PC-9 (cell line): ENCODE measurements at regions not wholly inside any gene's neighbourhood (a gene's known extent, or its start where the extent isn't known, plus 50 kb on each side); places are given as distances from the start of the nearest gene placed in this dataset.

Source experiments
- BruUV-seq: library from RNA; stranded (reverse); fragments of 400-500 nt; replicated peaks from 2 replicates; lab custom pipeline; 2021; lab: Mats Ljungman, UMichigan
- CTCF ChIA-PET: fragments of 300-600 bp; sonication (Branson Sonifier 250); formaldehyde crosslinking; loops from one replicate; lab custom pipeline; 2022; ENCODE audit warnings: antibody characterized with exemption; lab: Charles Lee
- POLR2A ChIA-PET: fragments of 300-600 bp; sonication (Branson Sonifier 250); formaldehyde crosslinking; loops from one replicate; lab custom pipeline; 2022; ENCODE audit warnings: antibody characterized with exemption; ENCODE audit not compliant: unreplicated experiment; lab: Charles Lee
- DNase-seq, 2 experiments: peaks; one replicate each; pipeline versions ENCODE4 v3.0.0 to v3.0.0-alpha.2; 2015 to 2022; ENCODE audit warnings: mixed read lengths in 1 of 2
- H2AFZ ChIP-seq: fragments of 200-600 bp; sonication (generic); 2 replicates; pipeline ENCODE4 v1.8.1; 2017; ENCODE audit warnings: antibody characterized with exemption
- H3F3A ChIP-seq: fragments of 200-600 bp; sonication (generic); 2 replicates; pipeline ENCODE4 v1.8.1; 2017; ENCODE audit warnings: antibody characterized with exemption, mild to moderate bottlenecking, low read depth; ENCODE audit not compliant: insufficient read depth
- H3K27ac ChIP-seq: fragments of 200-600 bp; sonication (generic); 2 replicates; pipeline ENCODE4 v1.6.1; 2016; ENCODE audit warnings: mixed run types
- H3K27me3 ChIP-seq: fragments of 200-600 bp; sonication (generic); 2 replicates; pipeline ENCODE4 v1.6.1; 2016; ENCODE audit warnings: low read depth, mixed run types; ENCODE audit not compliant: insufficient read depth
- H3K36me3 ChIP-seq: fragments of 200-600 bp; sonication (generic); 2 replicates; pipeline ENCODE4 v1.6.1; 2016; ENCODE audit warnings: low read depth, mixed run types
- H3K4me1 ChIP-seq: fragments of 200-600 bp; sonication (generic); replicated peaks from 2 replicates; pipeline ENCODE4 v1.6.1; 2016; ENCODE audit warnings: mixed run types; ENCODE audit not compliant: insufficient read depth
- H3K4me2 ChIP-seq: fragments of 200-600 bp; sonication (generic); 2 replicates; pipeline ENCODE4 v1.6.1; 2017; ENCODE audit warnings: mixed run types
- H3K4me3 ChIP-seq: fragments of 200-600 bp; sonication (generic); 2 replicates; pipeline ENCODE4 v1.6.1; 2016; ENCODE audit warnings: mixed run types
- H3K79me2 ChIP-seq: fragments of 200-600 bp; sonication (generic); 2 replicates; pipeline ENCODE4 v1.6.1; 2017; ENCODE audit warnings: low read depth, mixed run types
- H3K9me2 ChIP-seq: fragments of 200-600 bp; sonication (generic); 2 replicates; pipeline ENCODE4 v1.8.1; 2017; ENCODE audit warnings: mild to moderate bottlenecking; ENCODE audit not compliant: insufficient read depth
- H3K9me3 ChIP-seq: fragments of 200-600 bp; sonication (generic); 2 replicates; pipeline ENCODE4 v1.8.1; 2016; ENCODE audit warnings: low read depth; ENCODE audit not compliant: insufficient read depth
- H4K20me1 ChIP-seq: fragments of 200-600 bp; sonication (generic); 2 replicates; pipeline ENCODE4 v1.8.1; 2017; ENCODE audit not compliant: insufficient read depth
- CTCF ChIP-seq: fragments of 200-600 bp; sonication (generic); conservative IDR thresholded peaks from 2 replicates; pipeline ENCODE4 v1.6.1; 2017; ENCODE audit warnings: mixed run types, antibody characterized with exemption, mild to moderate bottlenecking, moderate library complexity
- EZH2 ChIP-seq: fragments of 200-600 bp; sonication (generic); IDR thresholded peaks from 2 replicates; pipeline ENCODE4 v1.8.0; 2017; ENCODE audit warnings: antibody characterized with exemption, low read depth
- intact Hi-C: fragments of 100-400 bp; cut with micrococcal nuclease; formaldehyde crosslinking; loops from one replicate; pipeline ENCODE4 v1.10.0; 2022; ENCODE audit not compliant: unreplicated experiment

- Histone ChIP-seq H3K79me2 (no peaks in the 10 kb centered on the region), H3F3A (peaks cover 10% of the 10 kb centered on the region; the same call in 1 of the 2 replicates), H3K9me2 (no peaks in the 10 kb centered on the region), H4K20me1 (no peaks in the 10 kb centered on the region), H3K4me3 (no peak overlapping the region), H3K4me2 (no peak overlapping the region), H3K9me3 (no peaks in the 10 kb centered on the region), H3K4me1 (peaks cover 25% of the 10 kb centered on the region), H3K27me3 (no peaks in the 10 kb centered on the region), H3K36me3 (no peaks in the 10 kb centered on the region), H2AFZ (0 out of 2 replicates have a peak overlapping the region, but pooled peaks have one; percentile 29), H3K27ac (no peak overlapping the region)
- TF ChIP-seq EZH2 (no peak), CTCF (no peak)
- intact Hi-C loops: no loop called here
- ChIA-PET CTCF (interaction anchor here (0.5 kb wide), 1 partner anchor 26 kb away, joined by 4 read pairs; no protein-coding TSS in a partner anchor), POLR2A (no interaction called here)
- BruUV-seq: no TSS peak
- no peak for DNase-seq
Measured at GRCh38 chr1:199813198-199813597, 214.3 kb upstream of the NR5A2 start.

GRCh38 chr1:199815947-199816346 is 211.6 kb upstream of the NR5A2 start:
- Histone ChIP-seq H3K9me2 (no peaks in the 10 kb centered on the region), H3K4me3 (no peak overlapping the region), H3K9me3 (no peaks in the 10 kb centered on the region), H3K79me2 (no peaks in the 10 kb centered on the region), H3K27me3 (no peaks in the 10 kb centered on the region), H3K27ac (no peak overlapping the region), H3K4me1 (no peaks in the 10 kb centered on the region), H3K4me2 (no peak overlapping the region), H4K20me1 (no peaks in the 10 kb centered on the region), H3K36me3 (no peaks in the 10 kb centered on the region), H2AFZ (no peak overlapping the region), H3F3A (no peaks in the 10 kb centered on the region)
- intact Hi-C loops: no loop called here
- BruUV-seq: no TSS peak
- TF ChIP-seq EZH2 (no peak), CTCF (no peak)
- ChIA-PET POLR2A (no interaction called here), CTCF (no interaction called here)
- no peak for DNase-seq

GRCh38 chr1:199817266-199817665 is 210.2 kb upstream of the NR5A2 start:
- Histone ChIP-seq H3F3A (no peaks in the 10 kb centered on the region), H3K27me3 (no peaks in the 10 kb centered on the region), H2AFZ (no peak overlapping the region), H3K36me3 (no peaks in the 10 kb centered on the region), H3K4me3 (no peak overlapping the region), H3K79me2 (no peaks in the 10 kb centered on the region), H3K4me1 (no peaks in the 10 kb centered on the region), H4K20me1 (no peaks in the 10 kb centered on the region), H3K9me3 (no peaks in the 10 kb centered on the region), H3K9me2 (no peaks in the 10 kb centered on the region), H3K4me2 (no peak overlapping the region), H3K27ac (no peak overlapping the region)
- ChIA-PET POLR2A (no interaction called here), CTCF (no interaction called here)
- TF ChIP-seq EZH2: no peak
- TF ChIP-seq CTCF: no peak
- intact Hi-C loops: no loop called here
- no peak for DNase-seq
- BruUV-seq: no TSS peak
